ENCODE measurements at regions not wholly inside any gene's neighbourhood (a gene's known extent, or its start where the extent isn't known, plus 50 kb on each side); places are given as distances from the start of the nearest gene placed in this dataset.

DNA sequence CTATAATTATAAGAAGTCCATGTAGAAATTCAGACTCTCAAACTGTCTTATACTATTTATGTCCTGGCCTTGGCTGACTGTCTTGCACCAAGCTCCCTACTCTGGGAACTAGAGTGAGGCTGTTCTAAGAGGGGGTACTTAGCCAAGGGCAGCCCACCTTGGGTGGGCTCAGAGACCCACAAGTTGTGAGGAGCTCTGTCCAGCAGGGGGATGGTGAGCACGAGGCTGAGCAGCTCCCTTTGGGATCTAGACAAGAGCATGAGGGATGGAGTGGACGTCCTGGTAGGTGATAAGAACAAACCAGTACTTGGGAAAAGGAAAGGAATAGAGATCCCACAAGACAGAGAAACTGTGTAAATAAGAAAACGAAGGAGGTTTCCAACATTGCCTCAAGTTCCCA, 127.1 kb upstream of the SLC44A3 start:
- TF ChIP-seq, protein P1, sequence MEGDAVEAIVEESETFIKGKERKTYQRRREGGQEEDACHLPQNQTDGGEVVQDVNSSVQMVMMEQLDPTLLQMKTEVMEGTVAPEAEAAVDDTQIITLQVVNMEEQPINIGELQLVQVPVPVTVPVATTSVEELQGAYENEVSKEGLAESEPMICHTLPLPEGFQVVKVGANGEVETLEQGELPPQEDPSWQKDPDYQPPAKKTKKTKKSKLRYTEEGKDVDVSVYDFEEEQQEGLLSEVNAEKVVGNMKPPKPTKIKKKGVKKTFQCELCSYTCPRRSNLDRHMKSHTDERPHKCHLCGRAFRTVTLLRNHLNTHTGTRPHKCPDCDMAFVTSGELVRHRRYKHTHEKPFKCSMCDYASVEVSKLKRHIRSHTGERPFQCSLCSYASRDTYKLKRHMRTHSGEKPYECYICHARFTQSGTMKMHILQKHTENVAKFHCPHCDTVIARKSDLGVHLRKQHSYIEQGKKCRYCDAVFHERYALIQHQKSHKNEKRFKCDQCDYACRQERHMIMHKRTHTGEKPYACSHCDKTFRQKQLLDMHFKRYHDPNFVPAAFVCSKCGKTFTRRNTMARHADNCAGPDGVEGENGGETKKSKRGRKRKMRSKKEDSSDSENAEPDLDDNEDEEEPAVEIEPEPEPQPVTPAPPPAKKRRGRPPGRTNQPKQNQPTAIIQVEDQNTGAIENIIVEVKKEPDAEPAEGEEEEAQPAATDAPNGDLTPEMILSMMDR (IDR thresholded peaks at IDR 0.05): no peak
- TF ChIP-seq TCF7L2 (IDR thresholded peaks at IDR 0.05; ENCODE audit: low read depth, low read length): no peak
- no peak for TF ChIP-seq POLR2AphosphoS5 (IDR thresholded peaks at IDR 0.05; ENCODE audit: low read depth, low read length)
